NT2/D1 (cell line): ENCODE measurements at regions not wholly inside any gene's neighbourhood (a gene's known extent, or its start where the extent isn't known, plus 50 kb on each side); places are given as distances from the start of the nearest gene placed in this dataset.
"Not testable (repeated sequence)": the region's sequence is repeated elsewhere in the genome, so short reads cannot be mapped to it uniquely, and the experiment has no call there.

Source experiments
- DNase-seq: peaks from one replicate; pipeline ENCODE4 v3.0.0-alpha.2; 2011; ENCODE audit warnings: low read depth, low spot score
- H3K27me3 ChIP-seq: 2 replicates; pipeline ENCODE4 v1.6.0; 2011; ENCODE audit warnings: mild to moderate bottlenecking; ENCODE audit not compliant: insufficient read length, insufficient read depth
- H3K36me3 ChIP-seq: 2 replicates; pipeline ENCODE4 v1.6.1; 2011; ENCODE audit warnings: mild to moderate bottlenecking, low read length, mixed read lengths; ENCODE audit not compliant: insufficient read depth, insufficient read length
- H3K4me1 ChIP-seq: 2 replicates; pipeline ENCODE4 v1.5.1; 2011; ENCODE audit not compliant: insufficient read depth, insufficient read length
- H3K4me3 ChIP-seq: 2 replicates; pipeline ENCODE4 v1.5.1; 2011; ENCODE audit warnings: low read depth; ENCODE audit not compliant: insufficient read length
- H3K9ac ChIP-seq: 2 replicates; pipeline ENCODE4 v1.6.0; 2011; ENCODE audit warnings: low read depth; ENCODE audit not compliant: insufficient read length
- H3K9me3 ChIP-seq: 2 replicates; pipeline ENCODE4 v1.5.1; 2011; ENCODE audit warnings: mild to moderate bottlenecking, low read length; ENCODE audit not compliant: insufficient read depth
- SUZ12 ChIP-seq: IDR thresholded peaks from 2 replicates; pipeline ENCODE4 v1.6.1; 2011; ENCODE audit not compliant: insufficient read length, insufficient read depth; ENCODE audit errors: extremely low read depth
- YY1 ChIP-seq: IDR thresholded peaks from 2 replicates; pipeline ENCODE4 v1.6.1; 2011; ENCODE audit not compliant: insufficient read length, insufficient read depth
- ZNF274 ChIP-seq: IDR thresholded peaks from 2 replicates; pipeline ENCODE4 v1.6.1; 2011; ENCODE audit warnings: mild to moderate bottlenecking, low read depth, low read length

GRCh38 chr11:69205743-69206612 is 50.2 kb downstream of the SMIM38 start:
- DNase-seq, result no peak
- H3K9me3 ChIP-seq, result peaks cover 7% of the 10 kb centered on the region; the same call in 1 of the 2 replicates
- H3K36me3 ChIP-seq, result no peaks in the 10 kb centered on the region

DNA sequence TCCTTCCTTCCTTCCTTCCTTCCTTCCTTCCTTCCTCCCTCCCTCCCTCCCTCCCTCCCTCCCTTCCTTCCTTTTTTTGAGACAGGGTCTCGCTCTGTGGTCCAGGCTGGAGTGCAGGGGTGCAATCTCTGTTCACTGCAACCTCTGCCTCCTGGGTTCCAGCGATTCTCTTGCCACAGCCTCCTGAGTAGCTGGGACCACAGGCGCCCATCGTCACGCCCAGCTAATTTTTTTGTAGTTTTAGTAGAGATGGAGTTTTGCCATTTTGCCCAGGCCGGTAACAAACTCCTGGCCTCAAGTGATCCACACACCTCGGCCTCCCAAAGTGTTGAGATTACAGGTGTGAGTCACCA is 50.9 kb downstream of the SMIM38 start:
- not testable (repeated sequence) for H3K9ac ChIP-seq, H3K27me3 ChIP-seq, H3K9me3 ChIP-seq, H3K4me1 ChIP-seq, H3K4me3 ChIP-seq, DNase-seq, H3K36me3 ChIP-seq

More at GRCh38 chr11:69205743-69206612, 50.2 kb downstream of the SMIM38 start:
- Histone ChIP-seq H3K27me3 (peaks cover 4% of the 10 kb centered on the region), H3K4me1 (no peaks in the 10 kb centered on the region), H3K9ac (no peak overlapping the region), H3K4me3 (no peak overlapping the region)
- no peak for TF ChIP-seq ZNF274
- no peak for TF ChIP-seq SUZ12
- TF ChIP-seq YY1, result no peak

- Histone ChIP-seq H3K4me1 (no peaks in the 10 kb centered on the region), H3K4me3 (no peak overlapping the region), H3K27me3 (peaks cover 4% of the 10 kb centered on the region), H3K36me3 (no peaks in the 10 kb centered on the region), H3K9me3 (peaks cover 7% of the 10 kb centered on the region; the same call in 1 of the 2 replicates), H3K9ac (no peak overlapping the region)
- TF ChIP-seq YY1 (no peak), SUZ12 (no peak), ZNF274 (no peak)
- no peak for DNase-seq
Measured at GRCh38 chr11:69207165-69207889, 51.6 kb downstream of the SMIM38 start.

DNA sequence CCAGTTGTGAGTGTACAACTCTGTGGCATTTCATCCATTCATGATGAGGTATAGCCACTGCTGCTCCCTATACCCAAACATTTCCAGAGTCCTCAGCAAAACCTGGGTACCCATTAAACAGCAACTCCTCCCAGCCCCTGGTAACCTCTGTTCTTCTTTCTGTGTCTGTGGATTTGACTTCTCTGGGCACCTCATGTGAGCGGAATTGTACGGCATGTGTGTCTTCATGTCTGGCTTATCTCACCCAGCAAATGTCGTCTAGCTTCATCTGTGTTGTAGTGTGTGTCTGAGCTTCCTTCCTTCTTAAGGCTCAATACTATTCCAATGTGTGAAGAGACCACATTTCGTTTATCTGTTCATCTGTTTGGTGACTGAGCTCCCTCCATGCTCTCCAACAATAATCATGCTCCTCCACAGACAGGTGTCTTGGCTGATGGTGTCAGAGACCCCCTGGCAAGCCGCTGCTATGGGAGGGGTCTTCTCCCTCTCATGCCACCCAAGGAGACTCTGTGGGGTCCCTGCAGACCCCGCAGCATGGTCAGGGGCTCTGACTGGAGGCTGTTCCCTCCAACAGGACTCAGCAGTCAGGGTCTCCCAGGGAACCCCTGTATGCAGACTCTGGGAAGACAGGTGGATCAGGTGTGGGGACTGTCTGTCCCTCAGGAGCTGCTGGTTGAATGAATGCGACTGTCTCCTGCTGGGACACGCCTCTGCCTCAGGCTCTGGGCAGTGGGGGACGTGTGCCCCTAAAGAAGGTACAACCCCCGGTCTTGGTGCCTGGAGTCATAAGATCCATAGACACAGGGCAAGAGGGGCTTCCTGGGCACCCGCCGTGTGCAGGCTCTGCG is 52.7 kb downstream of the SMIM38 start:
- DNase-seq, result no peak
- Histone ChIP-seq H3K9ac (no peak overlapping the region), H3K4me1 (peaks cover 3% of the 10 kb centered on the region), H3K4me3 (no peak overlapping the region), H3K36me3 (no peaks in the 10 kb centered on the region), H3K9me3 (peaks cover 7% of the 10 kb centered on the region; the same call in 1 of the 2 replicates), H3K27me3 (peaks cover 4% of the 10 kb centered on the region)
- TF ChIP-seq SUZ12 (no peak), YY1 (no peak), ZNF274 (no peak)

GRCh38 chr11:69209038-69209350 is 53.3 kb downstream of the SMIM38 start:
- Histone ChIP-seq H3K9ac (no peak overlapping the region), H3K27me3 (peaks cover 4% of the 10 kb centered on the region), H3K9me3 (peaks cover 7% of the 10 kb centered on the region; the same call in 1 of the 2 replicates), H3K4me3 (no peak overlapping the region), H3K36me3 (no peaks in the 10 kb centered on the region), H3K4me1 (peaks cover 3% of the 10 kb centered on the region)
- no peak for DNase-seq
- TF ChIP-seq YY1 (no peak), ZNF274 (no peak), SUZ12 (no peak)

- H3K9ac ChIP-seq, result no peak overlapping the region
- TF ChIP-seq ZNF274 (no peak), YY1 (no peak), SUZ12 (no peak)
- H3K27me3 ChIP-seq, result peaks cover 4% of the 10 kb centered on the region
- H3K9me3 ChIP-seq, result peaks cover 7% of the 10 kb centered on the region; the same call in 1 of the 2 replicates
- H3K36me3 ChIP-seq, result no peaks in the 10 kb centered on the region
- DNase-seq, result no peak
- H3K4me3 ChIP-seq, result no peak overlapping the region
- H3K4me1 ChIP-seq, result peaks cover 3% of the 10 kb centered on the region
Measured at GRCh38 chr11:69209421-69210309, 53.9 kb downstream of the SMIM38 start.
